H9 (cell line): ENCODE measurements at regions not wholly inside any gene's neighbourhood (a gene's known extent, or its start where the extent isn't known, plus 50 kb on each side); places are given as distances from the start of the nearest gene placed in this dataset.
A peak's percentile ranks its signal among the peaks of the same experiment; 100 is the strongest.

Source experiments
- DNase-seq: peaks from one replicate; pipeline ENCODE4 v3.0.0-alpha.2; 2017
- H2AFZ ChIP-seq: one replicate; pipeline ENCODE4 v1.6.1; 2013; ENCODE audit warnings: mild to moderate bottlenecking, low read length, control low read depth, moderate library complexity
- H2AK5ac ChIP-seq: 2 replicates; pipeline ENCODE4 v1.6.1; 2013; ENCODE audit warnings: low read length, control low read depth, mixed read lengths; ENCODE audit not compliant: insufficient read length
- H2BK120ac ChIP-seq: one replicate; pipeline ENCODE4 v1.6.1; 2013; ENCODE audit warnings: low read depth, mild to moderate bottlenecking, low read length, control low read depth, inconsistent platforms; ENCODE audit not compliant: poor library complexity, severe bottlenecking
- H2BK12ac ChIP-seq: 2 replicates; pipeline ENCODE4 v1.6.1; 2013; ENCODE audit warnings: low read length, control low read depth, mixed read lengths, low read depth; ENCODE audit not compliant: insufficient read length
- H2BK15ac ChIP-seq: 2 replicates; pipeline ENCODE4 v1.6.1; 2013; ENCODE audit warnings: low read depth, low read length, control low read depth
- H2BK20ac ChIP-seq: one replicate; pipeline ENCODE4 v1.6.1; 2013; ENCODE audit warnings: low read depth, mild to moderate bottlenecking, low read length, control low read depth, inconsistent platforms; ENCODE audit not compliant: poor library complexity, severe bottlenecking
- H2BK5ac ChIP-seq: 2 replicates; pipeline ENCODE4 v1.6.1; 2013; ENCODE audit warnings: low read length, control low read depth, mixed read lengths; ENCODE audit not compliant: insufficient read length
- H3K14ac ChIP-seq: 2 replicates; pipeline ENCODE4 v1.6.1; 2013; ENCODE audit warnings: low read length, control low read depth; ENCODE audit not compliant: insufficient read depth
- H3K18ac ChIP-seq: 2 replicates; pipeline ENCODE4 v1.6.1; 2013; ENCODE audit warnings: low read depth, mild to moderate bottlenecking, mixed read lengths, low read length, control low read depth; ENCODE audit not compliant: insufficient read length
- H3K23ac ChIP-seq: 2 replicates; pipeline ENCODE4 v1.6.1; 2013; ENCODE audit warnings: low read length, control low read depth, mixed read lengths, low read depth; ENCODE audit not compliant: insufficient read length
- H3K23me2 ChIP-seq: 2 replicates; pipeline ENCODE4 v1.6.1; 2013; ENCODE audit warnings: low read depth, mild to moderate bottlenecking, mixed read lengths, low read length, control low read depth; ENCODE audit not compliant: insufficient read length, poor library complexity, severe bottlenecking
- H3K27ac ChIP-seq: 2 replicates; pipeline ENCODE4 v1.5.1; 2013; ENCODE audit warnings: low read length, control low read depth, mixed read lengths, low read depth; ENCODE audit not compliant: insufficient read length
- H3K27me3 ChIP-seq: 2 replicates; pipeline ENCODE4 v1.6.1; 2013; ENCODE audit warnings: low read length, control low read depth, inconsistent platforms; ENCODE audit not compliant: insufficient read depth
- H3K4ac ChIP-seq: 2 replicates; pipeline ENCODE4 v1.6.1; 2013; ENCODE audit warnings: low read depth, mild to moderate bottlenecking, control low read depth, inconsistent platforms, low read length, moderate library complexity
- H3K4me1 ChIP-seq: 2 replicates; pipeline ENCODE4 v1.6.1; 2013; ENCODE audit warnings: low read length, control low read depth, inconsistent platforms; ENCODE audit not compliant: insufficient read depth
- H3K4me2 ChIP-seq: 2 replicates; pipeline ENCODE4 v1.6.1; 2013; ENCODE audit warnings: low read length, control low read depth, mixed read lengths; ENCODE audit not compliant: insufficient read length, insufficient read depth
- H3K56ac ChIP-seq: 2 replicates; pipeline ENCODE4 v1.6.1; 2013; ENCODE audit warnings: low read depth, mild to moderate bottlenecking, mixed read lengths, low read length, control low read depth; ENCODE audit not compliant: insufficient read length
- H3K79me1 ChIP-seq: 2 replicates; pipeline ENCODE4 v1.6.1; 2013; ENCODE audit warnings: low read depth, mild to moderate bottlenecking, moderate library complexity, low read length, control low read depth, inconsistent platforms; ENCODE audit not compliant: insufficient read depth, poor library complexity, severe bottlenecking
- H3K79me2 ChIP-seq: 2 replicates; pipeline ENCODE4 v1.6.1; 2013; ENCODE audit warnings: low read length, control low read depth, inconsistent platforms; ENCODE audit not compliant: insufficient read depth
- H3K9ac ChIP-seq: 2 replicates; pipeline ENCODE4 v1.6.1; 2013; ENCODE audit warnings: low read length, control low read depth, mixed read lengths; ENCODE audit not compliant: insufficient read length; ENCODE audit errors: extremely low read depth
- H3K9me3 ChIP-seq: one replicate; pipeline ENCODE4 v1.6.1; 2013; ENCODE audit warnings: low read depth, low read length, inconsistent platforms; ENCODE audit not compliant: control insufficient read depth
- H3T11ph ChIP-seq: one replicate; pipeline ENCODE4 v1.6.1; 2013; ENCODE audit warnings: mild to moderate bottlenecking, low read length, control low read depth, inconsistent platforms
- H4K20me1 ChIP-seq: one replicate; pipeline ENCODE4 v1.6.1; 2013; ENCODE audit not compliant: control insufficient read depth, insufficient read length, insufficient read depth
- H4K5ac ChIP-seq: 2 replicates; pipeline ENCODE4 v1.6.1; 2013; ENCODE audit warnings: low read depth, mild to moderate bottlenecking, mixed read lengths, low read length, control low read depth; ENCODE audit not compliant: insufficient read length
- H4K8ac ChIP-seq: replicated peaks from 2 replicates; pipeline ENCODE4 v1.6.1; 2013; ENCODE audit warnings: low read length, control low read depth, mixed read lengths, low read depth; ENCODE audit not compliant: insufficient read length
- H4K91ac ChIP-seq: 2 replicates; pipeline ENCODE4 v1.6.1; 2013; ENCODE audit warnings: low read depth, mild to moderate bottlenecking, moderate library complexity, mixed read lengths, low read length, control low read depth; ENCODE audit not compliant: insufficient read length
- H3K27ac Mint-ChIP-seq, 3 experiments: 2 replicates in 2 of 3; 3 replicates in 1 of 3; pipeline ENCODE4 v1.8.0; 2020 to 2021; ENCODE audit warnings: mixed read lengths in 3 of 3, mild to moderate bottlenecking in 1 of 3, moderate library complexity in 1 of 3
- H3K27me3 Mint-ChIP-seq: 2 replicates; pipeline ENCODE4 v1.8.0; 2021; ENCODE audit warnings: low read depth, mild to moderate bottlenecking, moderate library complexity, mixed read lengths
- H3K36me3 Mint-ChIP-seq, 3 experiments: 2 replicates in 2 of 3; 3 replicates in 1 of 3; pipeline ENCODE4 v1.8.0; 2020 to 2021; ENCODE audit warnings: low read depth in 3 of 3, mixed read lengths in 3 of 3; ENCODE audit not compliant: insufficient read depth in 1 of 3
- H3K4me1 Mint-ChIP-seq, 2 experiments: 2 replicates each; pipeline ENCODE4 v1.8.0; 2020; ENCODE audit warnings: mixed read lengths in 2 of 2
- H3K4me3 Mint-ChIP-seq, 2 experiments: 2 replicates in 1 of 2; 3 replicates in 1 of 2; pipeline ENCODE4 v1.8.0; 2020 to 2021; ENCODE audit warnings: mild to moderate bottlenecking in 2 of 2, mixed read lengths in 2 of 2, moderate library complexity in 1 of 2
- H3K9me3 Mint-ChIP-seq, 2 experiments: 2 replicates in 1 of 2; 3 replicates in 1 of 2; pipeline ENCODE4 v1.8.0; 2020; ENCODE audit warnings: mild to moderate bottlenecking in 2 of 2, mixed read lengths in 2 of 2, moderate library complexity in 1 of 2
- CTCF ChIP-seq: fragments of 200-600 bp; sonication (generic); conservative IDR thresholded peaks from 3 replicates; pipeline ENCODE4 v1.8.0; 2021; ENCODE audit warnings: antibody characterized with exemption, mild to moderate bottlenecking
- WGBS: extraction: QIAGEN DNeasy Blood & Tissue Kit; methylation state at CpG from one replicate; pipeline ENCODE4 v1.1.7; 2013; ENCODE audit warnings: missing lambda C conversion rate, low lambda C conversion rate, mixed read lengths; ENCODE audit not compliant: insufficient read length; ENCODE audit errors: extremely low coverage; 5-methylcytosine and 5-hydroxymethylcytosine counted together

- no peak overlapping the region for H2BK20ac ChIP-seq
- H3K27ac Mint-ChIP-seq: no peak overlapping the region
- no peak overlapping the region for H3K18ac ChIP-seq
- no peak overlapping the region for H3K4me2 ChIP-seq
- WGBS: no CpG with 5 or more reads among the region's 3 CpGs
- no peaks in the 10 kb centered on the region for H3K79me2 ChIP-seq
- H3K79me1 ChIP-seq: no peaks in the 10 kb centered on the region
- H4K20me1 ChIP-seq: no peaks in the 10 kb centered on the region
- H3K27me3 ChIP-seq: no peaks in the 10 kb centered on the region
- no peak overlapping the region for H3T11ph ChIP-seq
- no peaks in the 10 kb centered on the region for H3K4me1 ChIP-seq
- no peaks in the 10 kb centered on the region for H3K27me3 Mint-ChIP-seq
- no peak overlapping the region for H4K91ac ChIP-seq
- H2BK5ac ChIP-seq: no peak overlapping the region
- no peak overlapping the region for H3K56ac ChIP-seq
- no peak overlapping the region for H3K4me3 Mint-ChIP-seq
- H3K23me2 ChIP-seq: no peaks in the 10 kb centered on the region
- no peak overlapping the region for H2BK15ac ChIP-seq
- H3K23ac ChIP-seq: no peak overlapping the region
- no peak overlapping the region for H2BK12ac ChIP-seq
- H2AFZ ChIP-seq: no peak overlapping the region
- no peak overlapping the region for H3K4ac ChIP-seq
- no peaks in the 10 kb centered on the region; a peak in 1 of 5 replicates for H3K9me3 Mint-ChIP-seq
- no peak overlapping the region for H4K5ac ChIP-seq
- H3K14ac ChIP-seq: no peak overlapping the region
- DNase-seq: no peak
- no peak overlapping the region for H3K9ac ChIP-seq
- no peak overlapping the region for H2AK5ac ChIP-seq
- H3K4me1 Mint-ChIP-seq: no peaks in the 10 kb centered on the region
- no peak overlapping the region for H4K8ac ChIP-seq
- H3K9me3 ChIP-seq: no peaks in the 10 kb centered on the region
- TF ChIP-seq CTCF: peak; percentile 46
- no peak overlapping the region for H3K27ac ChIP-seq
- H3K36me3 Mint-ChIP-seq: no peaks in the 10 kb centered on the region
- no peak overlapping the region for H2BK120ac ChIP-seq
Observed at GRCh38 chr15:96750361-96750760, 419.9 kb downstream of the NR2F2 start.
